SU-DHL-6 (cell line): ENCODE measurements at regions not wholly inside any gene's neighbourhood (a gene's known extent, or its start where the extent isn't known, plus 50 kb on each side); places are given as distances from the start of the nearest gene placed in this dataset.

Source experiments
- EZH2phosphoT487 ChIP-seq: fragments of 200-600 bp; sonication (generic), shearing (Covaris generic); conservative IDR thresholded peaks from 2 replicates; pipeline ENCODE4 v1.6.1; 2018; ENCODE audit warnings: mild to moderate bottlenecking, antibody characterized with exemption, low read length, moderate library complexity, mixed read lengths
- TF ChIP-seq, protein P1 (sequence below): fragments of 200-600 bp; sonication (generic); IDR thresholded peaks from one replicate; pipeline ENCODE4 v1.5.1; 2017; ENCODE audit warnings: antibody characterized with exemption, mild to moderate bottlenecking, low read length, moderate library complexity; ENCODE audit not compliant: insufficient read depth, poor library complexity, severe bottlenecking

DNA sequence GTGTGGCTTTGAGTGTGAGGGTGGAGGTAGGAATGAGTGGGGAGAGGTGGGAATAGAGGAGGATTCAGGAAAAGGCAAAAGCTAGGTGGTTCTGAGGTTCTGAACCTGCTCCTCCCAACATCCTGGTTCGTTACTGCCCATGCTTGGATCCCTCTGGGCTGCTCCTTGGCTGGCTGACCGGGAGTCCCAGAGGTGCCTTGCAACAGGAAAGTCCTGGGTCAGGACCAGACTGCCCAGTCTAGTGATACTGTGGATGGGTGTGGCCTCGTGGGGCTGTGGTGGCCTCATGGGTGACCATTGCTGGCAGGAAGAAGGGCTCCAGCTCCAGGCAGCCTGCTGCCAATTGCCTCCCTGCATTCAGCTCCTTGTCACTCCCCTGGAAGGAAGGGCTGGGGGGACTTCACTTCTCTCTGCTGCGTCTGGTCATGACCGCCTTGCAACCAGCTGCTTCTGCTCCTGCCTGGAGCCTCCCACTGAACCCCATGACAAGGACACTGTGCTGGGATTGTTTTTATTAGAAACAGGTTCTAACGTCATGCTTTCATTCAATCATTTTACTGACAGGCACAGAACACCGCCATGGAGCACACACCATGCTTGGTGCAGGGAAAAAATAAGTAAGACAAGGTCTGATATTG, 61.5 kb upstream of the UBL3 start:
- TF ChIP-seq, protein P1, sequence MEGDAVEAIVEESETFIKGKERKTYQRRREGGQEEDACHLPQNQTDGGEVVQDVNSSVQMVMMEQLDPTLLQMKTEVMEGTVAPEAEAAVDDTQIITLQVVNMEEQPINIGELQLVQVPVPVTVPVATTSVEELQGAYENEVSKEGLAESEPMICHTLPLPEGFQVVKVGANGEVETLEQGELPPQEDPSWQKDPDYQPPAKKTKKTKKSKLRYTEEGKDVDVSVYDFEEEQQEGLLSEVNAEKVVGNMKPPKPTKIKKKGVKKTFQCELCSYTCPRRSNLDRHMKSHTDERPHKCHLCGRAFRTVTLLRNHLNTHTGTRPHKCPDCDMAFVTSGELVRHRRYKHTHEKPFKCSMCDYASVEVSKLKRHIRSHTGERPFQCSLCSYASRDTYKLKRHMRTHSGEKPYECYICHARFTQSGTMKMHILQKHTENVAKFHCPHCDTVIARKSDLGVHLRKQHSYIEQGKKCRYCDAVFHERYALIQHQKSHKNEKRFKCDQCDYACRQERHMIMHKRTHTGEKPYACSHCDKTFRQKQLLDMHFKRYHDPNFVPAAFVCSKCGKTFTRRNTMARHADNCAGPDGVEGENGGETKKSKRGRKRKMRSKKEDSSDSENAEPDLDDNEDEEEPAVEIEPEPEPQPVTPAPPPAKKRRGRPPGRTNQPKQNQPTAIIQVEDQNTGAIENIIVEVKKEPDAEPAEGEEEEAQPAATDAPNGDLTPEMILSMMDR = no peak
- TF ChIP-seq EZH2phosphoT487 = no peak
